ENCODE measurements at regions not wholly inside any gene's neighbourhood (a gene's known extent, or its start where the extent isn't known, plus 50 kb on each side); places are given as distances from the start of the nearest gene placed in this dataset.

GRCh38 chrX:14083783-14084182, 54.1 kb upstream of the GEMIN8 start:
- in situ Hi-C loops (cut with HindIII; ENCODE audit: low pct_unique_long_range_greater_than_20kb, low sequenced_read_pairs): no loop called here
- no peak for TF ChIP-seq JUND (IDR thresholded peaks at IDR 0.05; ENCODE audit: low read depth)
- DNase-seq (ENCODE audit: low read depth in 1 of 2, low spot score in 1 of 2): no peak

GRCh38 chrX:14079891-14080430, 50.3 kb upstream of the GEMIN8 start:
- in situ Hi-C loops (cut with HindIII; ENCODE audit: low pct_unique_long_range_greater_than_20kb, low sequenced_read_pairs): no loop called here
- TF ChIP-seq JUND (IDR thresholded peaks at IDR 0.05; ENCODE audit: low read depth): no peak
- DNase-seq (ENCODE audit: low read depth in 1 of 2, low spot score in 1 of 2): no peak
